DMS79 (cell line): ENCODE measurements at regions not wholly inside any gene's neighbourhood (a gene's known extent, or its start where the extent isn't known, plus 50 kb on each side); places are given as distances from the start of the nearest gene placed in this dataset.

Experiments
- DNase-seq: peaks from one replicate; lab custom pipeline; 2025; lab: John Stamatoyannopoulos, UW

GRCh38 chr12:67370979-67371378, 101.8 kb downstream of the CAND1 start:
- no peak for DNase-seq

DNA sequence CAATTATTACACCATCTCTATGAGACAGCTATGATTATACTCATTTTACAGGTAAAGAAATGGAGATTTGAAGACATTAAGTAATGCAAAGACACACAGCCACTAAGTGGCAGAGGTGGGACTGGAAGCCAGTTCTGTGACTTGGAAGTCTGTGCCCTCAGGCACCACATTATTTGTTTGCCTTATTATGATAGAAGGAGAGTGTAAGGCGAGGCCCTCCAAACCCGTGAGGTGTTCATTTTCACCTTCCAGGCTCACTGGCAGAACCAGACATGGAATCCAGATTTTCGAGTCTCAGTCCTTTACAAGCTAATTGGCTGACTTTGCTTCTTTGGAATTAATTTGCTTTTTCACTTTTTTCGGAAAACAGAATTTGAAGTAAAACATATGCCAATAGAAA, 107.9 kb downstream of the CAND1 start:
- DNase-seq, result no peak

- DNase-seq, result no peak
Measured at GRCh38 chr12:67377541-67377940, 108.4 kb downstream of the CAND1 start.

DNA sequence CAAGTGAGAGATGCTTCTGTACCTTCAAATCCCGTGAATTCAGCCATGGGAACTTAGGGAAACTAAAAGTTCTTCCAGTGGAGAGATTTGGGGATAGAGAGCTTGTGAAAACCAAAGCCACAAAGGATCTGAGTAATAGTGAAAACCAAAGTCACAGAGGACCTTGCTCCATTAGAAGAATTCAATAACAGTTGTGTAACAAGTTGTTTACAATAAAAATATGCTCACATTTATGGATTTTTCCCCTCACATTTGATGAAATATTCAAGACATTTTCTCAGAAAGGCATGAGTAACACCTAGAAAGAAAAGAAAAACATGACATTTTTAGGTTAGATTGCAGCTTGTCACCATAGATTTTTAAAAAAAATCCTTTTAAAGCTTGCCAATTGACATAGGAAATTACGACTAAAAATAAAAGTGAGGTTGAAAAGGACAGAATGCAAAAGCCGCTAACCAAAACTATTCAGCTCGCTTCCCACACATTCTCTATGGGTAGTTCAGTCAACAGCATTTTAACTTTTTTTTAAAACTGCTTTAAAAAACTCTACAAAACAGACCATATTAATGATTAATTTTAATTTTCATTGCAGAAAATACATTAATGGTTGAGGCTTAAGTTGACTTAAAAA, 113.2 kb downstream of the CAND1 start:
- no peak for DNase-seq

GRCh38 chr12:67386869-67387565, 117.9 kb downstream of the CAND1 start:
- no peak for DNase-seq

GRCh38 chr12:67388331-67389138, 119.4 kb downstream of the CAND1 start:
- DNase-seq, result no peak

GRCh38 chr12:67390273-67390672, 121.1 kb downstream of the CAND1 start:
- no peak for DNase-seq

- no peak for DNase-seq
Measured at GRCh38 chr12:67391034-67391433, 121.9 kb downstream of the CAND1 start.

GRCh38 chr12:67391656-67392055, 122.5 kb downstream of the CAND1 start:
- DNase-seq, result no peak

DNA sequence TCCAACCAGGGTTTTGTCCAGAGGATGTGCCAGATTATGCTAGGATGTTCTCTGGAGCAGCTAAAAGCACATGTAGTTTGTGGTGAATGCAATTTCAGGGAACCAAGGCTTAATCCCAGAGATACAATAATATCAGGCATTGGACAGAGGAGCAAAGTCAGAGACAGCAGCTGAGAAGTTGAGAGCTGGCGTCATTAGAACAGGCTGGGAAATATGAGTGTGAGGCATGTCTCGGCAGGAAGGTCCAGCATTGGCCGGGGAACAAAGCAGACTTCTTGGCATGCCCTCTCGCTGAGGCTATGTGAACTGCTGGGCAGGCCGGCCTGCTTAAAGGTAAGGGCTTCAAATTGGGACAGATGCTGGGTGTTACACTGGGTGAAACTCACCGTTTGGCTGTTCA, 125.4 kb downstream of the CAND1 start:
- DNase-seq, result no peak

DNA sequence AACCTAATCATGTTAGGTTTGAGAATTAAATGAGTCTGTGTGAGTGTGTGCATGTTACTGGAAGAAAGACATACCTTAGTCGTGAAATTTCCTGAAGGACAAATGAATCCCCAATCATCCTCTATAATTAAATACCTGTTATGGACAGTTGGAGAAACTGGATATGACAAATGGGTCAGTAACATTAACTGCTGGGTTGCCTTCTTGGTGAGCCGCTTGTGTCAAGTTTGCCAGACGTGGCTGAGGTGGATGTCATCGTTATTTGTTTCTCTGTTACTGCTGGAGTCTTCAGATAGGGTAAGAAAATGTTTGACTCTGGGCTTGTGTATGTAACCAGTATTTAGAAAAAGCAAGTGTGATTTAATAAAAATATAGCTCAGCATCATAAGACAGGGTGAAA, 131.6 kb downstream of the CAND1 start:
- no peak for DNase-seq

- no peak for DNase-seq
Measured at GRCh38 chr12:67410246-67410645, 141.1 kb downstream of the CAND1 start.

- no peak for DNase-seq
Measured at GRCh38 chr12:67410667-67411067, 141.5 kb downstream of the CAND1 start.

- DNase-seq, result no peak
Measured at GRCh38 chr12:67411562-67411961, 142.4 kb downstream of the CAND1 start.

DNA sequence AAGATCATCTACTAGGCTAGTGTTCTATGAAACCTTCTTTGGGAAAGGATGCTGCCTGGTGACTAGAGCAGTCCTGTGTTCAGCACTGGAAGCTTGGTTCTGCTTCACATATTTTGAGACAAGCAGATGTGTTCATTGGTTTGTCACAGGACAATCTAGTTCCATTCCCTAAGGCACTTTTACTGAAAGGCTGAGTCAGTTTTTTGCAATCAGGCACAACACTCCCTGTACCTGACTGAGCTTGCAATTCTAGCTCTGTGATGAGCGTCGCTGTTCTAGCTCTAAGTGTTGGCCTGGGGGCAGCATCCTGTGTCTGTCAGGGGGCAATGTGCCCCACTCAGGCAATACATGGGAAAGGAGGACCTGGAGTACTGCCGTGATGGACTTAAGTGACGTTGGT, 144.4 kb downstream of the CAND1 start:
- no peak for DNase-seq

- DNase-seq, result no peak
Measured at GRCh38 chr12:67414011-67414715, 145.0 kb downstream of the CAND1 start.

GRCh38 chr12:67415473-67415872, 146.3 kb downstream of the CAND1 start:
- no peak for DNase-seq

DNA sequence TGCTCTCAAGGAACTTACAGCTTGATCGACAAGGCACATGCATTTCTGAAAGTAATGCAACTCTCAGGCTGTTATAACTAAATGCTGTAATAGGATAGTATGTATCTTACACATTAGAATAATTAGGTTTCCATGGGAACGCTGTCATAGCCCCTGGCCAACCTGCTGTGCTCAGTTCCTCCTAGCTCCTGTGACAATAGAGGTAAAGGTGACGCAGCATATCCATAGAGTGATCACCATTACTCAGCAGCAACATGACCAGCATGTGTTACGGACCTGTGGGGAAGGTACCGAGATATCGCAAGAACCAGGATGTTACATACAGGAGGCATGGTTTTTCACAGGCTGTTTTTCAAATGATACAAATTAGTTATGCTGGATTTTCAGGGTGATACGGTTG, 150.7 kb downstream of the CAND1 start:
- DNase-seq, result no peak

- DNase-seq, result no peak
Measured at GRCh38 chr12:67420506-67420905, 151.3 kb downstream of the CAND1 start.

- no peak for DNase-seq
Measured at GRCh38 chr12:67422081-67422480, 152.9 kb downstream of the CAND1 start.

- no peak for DNase-seq
Measured at GRCh38 chr12:67424784-67425183, 155.6 kb downstream of the CAND1 start.

- DNase-seq, result no peak
Measured at GRCh38 chr12:67425394-67425793, 156.2 kb downstream of the CAND1 start.

- peak; percentile 90 for DNase-seq
Measured at GRCh38 chr12:67426067-67426466, 156.9 kb downstream of the CAND1 start.
